AG10803 (cell line): ENCODE measurements at regions not wholly inside any gene's neighbourhood (a gene's known extent, or its start where the extent isn't known, plus 50 kb on each side); places are given as distances from the start of the nearest gene placed in this dataset.

Experiments
- DNase-seq: peaks from one replicate; pipeline ENCODE4 v3.0.0; 2010; ENCODE audit warnings: low read depth
- H3K4me3 ChIP-seq: 2 replicates; pipeline ENCODE4 v1.5.1; 2011; ENCODE audit warnings: mild to moderate bottlenecking, low read length, control low read depth
- TF ChIP-seq, protein P1 (sequence below): conservative IDR thresholded peaks from 2 replicates; pipeline ENCODE4 v1.5.1; 2011; ENCODE audit warnings: mild to moderate bottlenecking, low read length, control low read depth, inconsistent platforms

DNA sequence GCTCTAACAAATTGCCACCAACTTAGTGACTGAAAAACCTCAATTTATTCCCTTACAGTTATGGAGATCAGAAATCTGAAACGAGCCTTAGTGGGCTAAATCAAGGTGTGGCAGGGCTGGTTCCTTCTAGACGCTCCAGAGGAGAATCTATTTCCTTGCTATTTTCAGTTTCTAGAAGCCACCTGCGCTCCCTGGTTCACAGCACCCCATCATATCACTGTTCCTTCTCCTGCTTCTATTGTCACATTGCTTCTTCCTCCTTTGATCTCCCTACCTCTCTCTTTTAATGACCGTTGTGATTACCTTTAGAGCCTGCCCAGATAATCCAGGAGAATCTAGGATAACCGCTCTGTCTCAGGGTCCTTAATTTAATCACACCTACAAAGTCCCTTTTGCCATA is 596.6 kb downstream of the PLCL1 start:
- DNase-seq, result no peak
- no peak overlapping the region for H3K4me3 ChIP-seq
- TF ChIP-seq, protein P1, sequence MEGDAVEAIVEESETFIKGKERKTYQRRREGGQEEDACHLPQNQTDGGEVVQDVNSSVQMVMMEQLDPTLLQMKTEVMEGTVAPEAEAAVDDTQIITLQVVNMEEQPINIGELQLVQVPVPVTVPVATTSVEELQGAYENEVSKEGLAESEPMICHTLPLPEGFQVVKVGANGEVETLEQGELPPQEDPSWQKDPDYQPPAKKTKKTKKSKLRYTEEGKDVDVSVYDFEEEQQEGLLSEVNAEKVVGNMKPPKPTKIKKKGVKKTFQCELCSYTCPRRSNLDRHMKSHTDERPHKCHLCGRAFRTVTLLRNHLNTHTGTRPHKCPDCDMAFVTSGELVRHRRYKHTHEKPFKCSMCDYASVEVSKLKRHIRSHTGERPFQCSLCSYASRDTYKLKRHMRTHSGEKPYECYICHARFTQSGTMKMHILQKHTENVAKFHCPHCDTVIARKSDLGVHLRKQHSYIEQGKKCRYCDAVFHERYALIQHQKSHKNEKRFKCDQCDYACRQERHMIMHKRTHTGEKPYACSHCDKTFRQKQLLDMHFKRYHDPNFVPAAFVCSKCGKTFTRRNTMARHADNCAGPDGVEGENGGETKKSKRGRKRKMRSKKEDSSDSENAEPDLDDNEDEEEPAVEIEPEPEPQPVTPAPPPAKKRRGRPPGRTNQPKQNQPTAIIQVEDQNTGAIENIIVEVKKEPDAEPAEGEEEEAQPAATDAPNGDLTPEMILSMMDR, result no peak

- DNase-seq, result no peak
- no peak overlapping the region for H3K4me3 ChIP-seq
- TF ChIP-seq, protein P1, result no peak
Measured at GRCh38 chr2:198394208-198394607, 589.8 kb downstream of the PLCL1 start.

- TF ChIP-seq, protein P1, result no peak
- DNase-seq, result no peak
- no peak overlapping the region for H3K4me3 ChIP-seq
Measured at GRCh38 chr2:198390670-198391069, 586.3 kb downstream of the PLCL1 start.

GRCh38 chr2:198387677-198388076 is 583.3 kb downstream of the PLCL1 start:
- DNase-seq, result no peak
- TF ChIP-seq, protein P1, result no peak
- no peak overlapping the region for H3K4me3 ChIP-seq

- no peak for DNase-seq
- TF ChIP-seq, protein P1, result no peak
- no peak overlapping the region for H3K4me3 ChIP-seq
Measured at GRCh38 chr2:198385856-198386255, 581.5 kb downstream of the PLCL1 start.

- no peak for DNase-seq
- TF ChIP-seq, protein P1, result no peak
- no peak overlapping the region for H3K4me3 ChIP-seq
Measured at GRCh38 chr2:198385326-198385725, 580.9 kb downstream of the PLCL1 start.

GRCh38 chr2:198383392-198383791 is 579.0 kb downstream of the PLCL1 start:
- DNase-seq, result no peak

More at GRCh38 chr2:198383392-198383791, 579.0 kb downstream of the PLCL1 start:
- no peak overlapping the region for H3K4me3 ChIP-seq
- TF ChIP-seq, protein P1, result no peak
